Liver (tissue), 7 donors: ENCODE measurements at regions not wholly inside any gene's neighbourhood (a gene's known extent, or its start where the extent isn't known, plus 50 kb on each side); places are given as distances from the start of the nearest gene placed in this dataset.
"Not testable (repeated sequence)": the region's sequence is repeated elsewhere in the genome, so short reads cannot be mapped to it uniquely, and the experiment has no call there.

ENCODE experiments used
- DNase-seq: peaks from one replicate; pipeline ENCODE4 v3.0.0-alpha.2; 2017; ENCODE audit warnings: low spot score
- H3K27ac ChIP-seq, 2 donors: one replicate each; pipeline ENCODE4 v1.7.0; 2013; ENCODE audit warnings: inconsistent platforms in 2 of 2, low read length in 2 of 2, control low read depth in 1 of 2, low read depth in 1 of 2, mild to moderate bottlenecking in 1 of 2
- H3K27me3 ChIP-seq, 4 donors: one replicate each; pipeline versions ENCODE4 v1.6.1 to v1.7.0; 2013; ENCODE audit warnings: low read length in 3 of 4, inconsistent platforms in 1 of 4, mild to moderate bottlenecking in 1 of 4, moderate library complexity in 1 of 4; ENCODE audit not compliant: control insufficient read depth in 4 of 4, insufficient read depth in 4 of 4
- H3K36me3 ChIP-seq, 4 donors: one replicate each; pipeline versions ENCODE4 v1.6.1 to v1.7.0; 2013; ENCODE audit warnings: low read length in 3 of 4, mild to moderate bottlenecking in 3 of 4, low read depth in 1 of 4, moderate library complexity in 1 of 4; ENCODE audit not compliant: control insufficient read depth in 4 of 4, insufficient read depth in 3 of 4
- H3K4me1 ChIP-seq, 4 donors: one replicate each; pipeline versions ENCODE4 v1.6.1 to v1.7.0; 2013; ENCODE audit warnings: low read length in 3 of 4, mild to moderate bottlenecking in 3 of 4, moderate library complexity in 1 of 4; ENCODE audit not compliant: control insufficient read depth in 4 of 4, insufficient read depth in 4 of 4
- H3K4me3 ChIP-seq, 3 donors: one replicate each; pipeline versions ENCODE4 v1.6.1 to v1.7.0; 2013; ENCODE audit warnings: low read length in 3 of 3, control low read depth in 1 of 3, low read depth in 1 of 3, mild to moderate bottlenecking in 1 of 3
- H3K9ac ChIP-seq, 2 donors: one replicate each; pipeline ENCODE4 v1.7.0; 2013; ENCODE audit warnings: low read length in 2 of 2, mild to moderate bottlenecking in 2 of 2, moderate library complexity in 2 of 2, control low read depth in 1 of 2, low read depth in 1 of 2
- H3K9me3 ChIP-seq, 4 donors: one replicate each; pipeline versions ENCODE4 v1.6.1 to v1.7.0; 2013; ENCODE audit warnings: low read length in 3 of 4; ENCODE audit not compliant: control insufficient read depth in 4 of 4
- ATF3 ChIP-seq: IDR thresholded peaks from 2 replicates; pipeline ENCODE4 v1.6.1; 2016; ENCODE audit warnings: antibody characterized with exemption
- EGR1 ChIP-seq, 2 donors: IDR thresholded peaks; 2 replicates each; pipeline ENCODE4 v1.6.1; 2016 to 2018; ENCODE audit warnings: antibody characterized with exemption in 2 of 2, low read depth in 2 of 2
- FOXA2 ChIP-seq: IDR thresholded peaks from 2 replicates; pipeline ENCODE4 v1.6.1; 2016; ENCODE audit warnings: antibody characterized with exemption
- MAX ChIP-seq: IDR thresholded peaks from 2 replicates; pipeline ENCODE4 v1.6.1; 2016; ENCODE audit warnings: antibody characterized with exemption
- RAD21 ChIP-seq, 2 donors: IDR thresholded peaks; 2 replicates each; pipeline ENCODE4 v1.6.1; 2016; ENCODE audit warnings: antibody characterized with exemption in 2 of 2, mild to moderate bottlenecking in 2 of 2
- RXRA ChIP-seq, 2 donors: IDR thresholded peaks; 2 replicates each; pipeline ENCODE4 v1.6.1; 2017 to 2018; ENCODE audit warnings: antibody characterized with exemption in 2 of 2, mild to moderate bottlenecking in 1 of 2
- SP1 ChIP-seq: IDR thresholded peaks from 2 replicates; pipeline ENCODE4 v1.6.1; 2018; ENCODE audit warnings: antibody characterized with exemption, mild to moderate bottlenecking
- YY1 ChIP-seq: IDR thresholded peaks from 2 replicates; pipeline ENCODE4 v1.6.1; 2016; ENCODE audit warnings: antibody characterized with exemption, mild to moderate bottlenecking
- WGBS: extraction: QIAGEN DNeasy Blood & Tissue Kit; methylation state at CpG from one replicate; pipeline ENCODE4 v1.1.7; 2013; 5-methylcytosine and 5-hydroxymethylcytosine counted together
- donor health status: healthy.
- donor health status: healthy.
- donor health status: healthy.
- donor health status: healthy.

GRCh38 chr2:166775176-166775575 is 113.1 kb upstream of the XIRP2 start:
- Histone ChIP-seq H3K4me1 (no peaks in the 10 kb centered on the region), H3K27me3 (no peaks in the 10 kb centered on the region), H3K36me3 (no peaks in the 10 kb centered on the region), H3K9ac (no peak overlapping the region), H3K4me3 (no peak overlapping the region), H3K9me3 (no peaks in the 10 kb centered on the region), H3K27ac (no peak overlapping the region)
- DNase-seq = no peak
- whole genome bisulfite sequencing = 51% methylated on average over 1 of the region's 1 CpG
- TF ChIP-seq ATF3 (no peak), EGR1 (IDR thresholded peaks at IDR 0.05; ENCODE audit: low read depth in 2 of 2) (no peak)

GRCh38 chr2:166773308-166773949 is 114.9 kb upstream of the XIRP2 start:
- DNase-seq = no peak
- Histone ChIP-seq H3K27me3 (no peaks in the 10 kb centered on the region), H3K27ac (no peak overlapping the region), H3K4me3 (no peak overlapping the region), H3K9me3 (no peaks in the 10 kb centered on the region), H3K36me3 (no peaks in the 10 kb centered on the region), H3K9ac (no peak overlapping the region), H3K4me1 (no peaks in the 10 kb centered on the region)
- no peak for TF ChIP-seq RXRA (IDR thresholded peaks at IDR 0.05)
- TF ChIP-seq RAD21 (IDR thresholded peaks at IDR 0.05) = no peak
- no peak for TF ChIP-seq FOXA2
- WGBS = 74% methylated on average over 3 of the region's 3 CpGs

- H3K27me3 ChIP-seq = no peaks in the 10 kb centered on the region
- WGBS = 91% methylated on average over 1 of the region's 1 CpG
Observed at GRCh38 chr2:166768393-166769123, 119.7 kb upstream of the XIRP2 start.

GRCh38 chr2:166766769-166767322 is 121.4 kb upstream of the XIRP2 start:
- not testable (repeated sequence) for H3K4me3 ChIP-seq, H3K27me3 ChIP-seq, H3K9me3 ChIP-seq

More at GRCh38 chr2:166768393-166769123, 119.7 kb upstream of the XIRP2 start:
- Histone ChIP-seq H3K4me3 (no peak overlapping the region), H3K27ac (no peak overlapping the region), H3K4me1 (no peaks in the 10 kb centered on the region), H3K9ac (no peak overlapping the region), H3K36me3 (no peaks in the 10 kb centered on the region), H3K9me3 (no peaks in the 10 kb centered on the region)
- TF ChIP-seq RAD21 (IDR thresholded peaks at IDR 0.05) = no peak
- no peak for TF ChIP-seq ATF3
- TF ChIP-seq FOXA2 = no peak
- no peak for TF ChIP-seq SP1
- TF ChIP-seq MAX = no peak
- TF ChIP-seq YY1 = no peak
- no peak for DNase-seq

More at GRCh38 chr2:166766769-166767322, 121.4 kb upstream of the XIRP2 start:
- not testable (repeated sequence) for DNase-seq, H3K36me3 ChIP-seq, H3K4me1 ChIP-seq, H3K27ac ChIP-seq, H3K9ac ChIP-seq
- WGBS = 87% methylated on average over 13 of the region's 13 CpGs
